ENCODE measurements at regions not wholly inside any gene's neighbourhood (a gene's known extent, or its start where the extent isn't known, plus 50 kb on each side); places are given as distances from the start of the nearest gene placed in this dataset.

- TF ChIP-seq POLR2AphosphoS5 (IDR thresholded peaks at IDR 0.05; ENCODE audit: low read depth, low read length) = no peak
- no peak for TF ChIP-seq POU2F2 (IDR thresholded peaks at IDR 0.05; ENCODE audit: low read depth, low read length)
- TF ChIP-seq TAF1 (IDR thresholded peaks at IDR 0.05; ENCODE audit: low read depth, low read length) = no peak
- no peak for TF ChIP-seq POLR2A (IDR thresholded peaks at IDR 0.05; ENCODE audit: low read depth, low read length)
- no peak for TF ChIP-seq SPI1 (IDR thresholded peaks at IDR 0.05; ENCODE audit: low read depth, low read length)
Measured at GRCh38 chr2:181320638-181321037, 136.5 kb upstream of the ITGA4 start.
